ENCODE measurements at regions not wholly inside any gene's neighbourhood (a gene's known extent, or its start where the extent isn't known, plus 50 kb on each side); places are given as distances from the start of the nearest gene placed in this dataset.

- Histone ChIP-seq H3K36me3 (ENCODE audit: low read depth, missing control alignments) (no peaks in the 10 kb centered on the region), H3K4me1 (no peaks in the 10 kb centered on the region), H3K27ac (no peak overlapping the region), H3K27me3 (no peaks in the 10 kb centered on the region), H3K9me3 (no peaks in the 10 kb centered on the region), H3K4me3 (no peak overlapping the region)
- WGBS, 2 donors = 48 to 69% methylated on average over 1 of the region's 1 CpG
- TF ChIP-seq POLR2A (IDR thresholded peaks at IDR 0.05) = no peak
- no peak for TF ChIP-seq CTCF (IDR thresholded peaks at IDR 0.05)
- DNase-seq = no peak
- intact Hi-C loops (cut with DNase I; ENCODE audit: low total_unique reads) = no loop called here
Observed at GRCh38 chr9:28413471-28413870, 840.2 kb upstream of the C9orf72 start.

- Histone ChIP-seq H3K27me3 (no peaks in the 10 kb centered on the region), H3K9me3 (no peaks in the 10 kb centered on the region), H3K36me3 (ENCODE audit: low read depth, missing control alignments) (no peaks in the 10 kb centered on the region), H3K27ac (no peak overlapping the region), H3K4me1 (no peaks in the 10 kb centered on the region), H3K4me3 (no peak overlapping the region)
- no peak for DNase-seq
- intact Hi-C loops (cut with DNase I; ENCODE audit: low total_unique reads) = no loop called here
- WGBS, 2 donors = 26 to 48% methylated on average over 1 of the region's 1 CpG
- no peak for TF ChIP-seq CTCF (IDR thresholded peaks at IDR 0.05)
- TF ChIP-seq POLR2A (IDR thresholded peaks at IDR 0.05) = no peak
Observed at GRCh38 chr9:28423255-28423654, 850.0 kb upstream of the C9orf72 start.

GRCh38 chr9:28435456-28435855, 862.2 kb upstream of the C9orf72 start:
- Histone ChIP-seq H3K9me3 (no peaks in the 10 kb centered on the region), H3K36me3 (ENCODE audit: low read depth, missing control alignments) (no peaks in the 10 kb centered on the region), H3K4me3 (no peak overlapping the region), H3K4me1 (no peaks in the 10 kb centered on the region), H3K27me3 (no peaks in the 10 kb centered on the region), H3K27ac (no peak overlapping the region)
- 32 to 47% methylated on average over 1 of the region's 1 CpG for WGBS, 2 donors
- DNase-seq = no peak
- TF ChIP-seq CTCF (IDR thresholded peaks at IDR 0.05) = no peak
- TF ChIP-seq POLR2A (IDR thresholded peaks at IDR 0.05) = no peak
- intact Hi-C loops (cut with DNase I; ENCODE audit: low total_unique reads) = no loop called here

GRCh38 chr9:28439688-28440087, 866.4 kb upstream of the C9orf72 start:
- Histone ChIP-seq H3K9me3 (no peaks in the 10 kb centered on the region), H3K27ac (no peak overlapping the region), H3K4me1 (no peaks in the 10 kb centered on the region), H3K36me3 (ENCODE audit: low read depth, missing control alignments) (no peaks in the 10 kb centered on the region), H3K27me3 (no peaks in the 10 kb centered on the region), H3K4me3 (no peak overlapping the region)
- intact Hi-C loops (cut with DNase I; ENCODE audit: low total_unique reads) = no loop called here
- no peak for TF ChIP-seq POLR2A (IDR thresholded peaks at IDR 0.05)
- no peak for TF ChIP-seq CTCF (IDR thresholded peaks at IDR 0.05)
- DNase-seq = no peak
- WGBS, 2 donors = 87 to 92% methylated on average over 3 of the region's 3 CpGs

- Histone ChIP-seq H3K4me1 (no peaks in the 10 kb centered on the region), H3K27me3 (no peaks in the 10 kb centered on the region), H3K27ac (no peak overlapping the region), H3K4me3 (no peak overlapping the region), H3K9me3 (no peaks in the 10 kb centered on the region), H3K36me3 (ENCODE audit: low read depth, missing control alignments) (no peaks in the 10 kb centered on the region)
- WGBS, 2 donors = 89% methylated on average over 4 of the region's 4 CpGs; no CpG with 5 or more reads in 1 of the 2 donors
- DNase-seq = no peak
- intact Hi-C loops (cut with DNase I; ENCODE audit: low total_unique reads) = no loop called here
- TF ChIP-seq CTCF (IDR thresholded peaks at IDR 0.05) (no peak), POLR2A (IDR thresholded peaks at IDR 0.05) (no peak)
Observed at GRCh38 chr9:28443461-28443860, 870.2 kb upstream of the C9orf72 start.

Measured in testis (tissue), 2 donors.